Fibroblast of villous mesenchyme (primary cell): ENCODE measurements at regions not wholly inside any gene's neighbourhood (a gene's known extent, or its start where the extent isn't known, plus 50 kb on each side); places are given as distances from the start of the nearest gene placed in this dataset.

ENCODE experiments used
- DNase-seq: peaks from one replicate; pipeline ENCODE4 v3.0.0-alpha.2; 2010; ENCODE audit warnings: low read depth
- H3K4me3 ChIP-seq: 2 replicates; pipeline ENCODE4 v1.5.1; 2011; ENCODE audit warnings: low read depth, mild to moderate bottlenecking, low read length
- CTCF ChIP-seq: IDR thresholded peaks from 2 replicates; pipeline ENCODE4 v1.5.1; 2012; ENCODE audit warnings: low read depth, mild to moderate bottlenecking, low read length; ENCODE audit not compliant: insufficient read depth

GRCh38 chr17:55561973-55562495 lies 50.8 kb upstream of the SMIM36 start:
- TF ChIP-seq CTCF: no peak
- H3K4me3 ChIP-seq: no peak overlapping the region
- DNase-seq: no peak

- DNase-seq: no peak
- H3K4me3 ChIP-seq: no peak overlapping the region
- TF ChIP-seq CTCF: no peak
These were observed 50.2 kb upstream of the SMIM36 start for GRCh38 chr17:55561316-55561972.
